Mesenchymal stem cell (in vitro differentiated cells and primary cell): ENCODE measurements at regions not wholly inside any gene's neighbourhood (a gene's known extent, or its start where the extent isn't known, plus 50 kb on each side); places are given as distances from the start of the nearest gene placed in this dataset.

Experiments
- DNase-seq: peaks from one replicate; pipeline ENCODE4 v3.0.0-alpha.2; 2013
- H2AFZ ChIP-seq: one replicate; pipeline ENCODE4 v1.6.1; 2013; ENCODE audit warnings: low read depth, mild to moderate bottlenecking, control low read depth, inconsistent platforms, low read length, moderate library complexity
- H2AK5ac ChIP-seq: 2 replicates; pipeline ENCODE4 v1.6.1; 2013; ENCODE audit warnings: low read length, moderate library complexity, mild to moderate bottlenecking, inconsistent platforms; ENCODE audit not compliant: severe bottlenecking
- H2BK120ac ChIP-seq: one replicate; pipeline ENCODE4 v1.6.1; 2013; ENCODE audit warnings: low read depth, mild to moderate bottlenecking, inconsistent platforms, low read length, moderate library complexity
- H2BK12ac ChIP-seq, 2 experiments: one replicate each; pipeline ENCODE4 v1.6.1; 2013; ENCODE audit warnings: inconsistent platforms in 2 of 2, low read length in 2 of 2, mild to moderate bottlenecking in 2 of 2, moderate library complexity in 2 of 2, control low read depth in 1 of 2
- H2BK15ac ChIP-seq: one replicate; pipeline ENCODE4 v1.6.1; 2013; ENCODE audit warnings: mild to moderate bottlenecking, low read depth, inconsistent platforms; ENCODE audit not compliant: poor library complexity, severe bottlenecking
- H2BK5ac ChIP-seq: 2 replicates; pipeline ENCODE4 v1.6.1; 2013; ENCODE audit warnings: low read depth, mild to moderate bottlenecking, low read length, control low read depth, inconsistent platforms; ENCODE audit not compliant: poor library complexity, severe bottlenecking
- H3K14ac ChIP-seq, 2 experiments: one replicate each; pipeline ENCODE4 v1.6.1; 2013; ENCODE audit warnings: inconsistent platforms in 2 of 2, low read length in 2 of 2, control low read depth in 1 of 2, mild to moderate bottlenecking in 1 of 2, moderate library complexity in 1 of 2
- H3K18ac ChIP-seq, 2 experiments: one replicate each; pipeline ENCODE4 v1.6.1; 2013; ENCODE audit warnings: inconsistent platforms in 2 of 2, low read length in 2 of 2, control low read depth in 1 of 2, low read depth in 1 of 2, mild to moderate bottlenecking in 1 of 2
- H3K23ac ChIP-seq, 2 experiments: one replicate each; pipeline ENCODE4 v1.6.1; 2013; ENCODE audit warnings: inconsistent platforms in 2 of 2, low read length in 2 of 2, mild to moderate bottlenecking in 2 of 2, moderate library complexity in 2 of 2, control low read depth in 1 of 2
- H3K27ac ChIP-seq: 2 replicates; pipeline ENCODE4 v1.5.1; 2013; ENCODE audit warnings: mild to moderate bottlenecking, moderate library complexity, low read length, control low read depth, inconsistent platforms; ENCODE audit not compliant: poor library complexity, severe bottlenecking
- H3K27me3 ChIP-seq, 2 experiments: 2 replicates each; pipeline versions ENCODE4 v1.6.1 to v1.7.0; 2013; ENCODE audit warnings: low read length in 2 of 2, mild to moderate bottlenecking in 2 of 2, moderate library complexity in 2 of 2, control low read depth in 1 of 2, inconsistent platforms in 1 of 2; ENCODE audit not compliant: control insufficient read depth in 1 of 2, insufficient read depth in 1 of 2
- H3K36me3 ChIP-seq, 2 experiments: 2 replicates each; pipeline versions ENCODE4 v1.6.1 to v1.7.0; 2013; ENCODE audit warnings: low read length in 2 of 2, control low read depth in 1 of 2, inconsistent platforms in 1 of 2, low read depth in 1 of 2, mild to moderate bottlenecking in 1 of 2; ENCODE audit not compliant: insufficient read depth in 2 of 2, control insufficient read depth in 1 of 2
- H3K4ac ChIP-seq, 2 experiments: one replicate each; pipeline ENCODE4 v1.6.1; 2013; ENCODE audit warnings: inconsistent platforms in 2 of 2, low read length in 2 of 2, mild to moderate bottlenecking in 2 of 2, moderate library complexity in 2 of 2, control low read depth in 1 of 2, low read depth in 1 of 2
- H3K4me1 ChIP-seq: 2 replicates; pipeline ENCODE4 v1.6.1; 2013; ENCODE audit warnings: low read depth, low read length, control low read depth; ENCODE audit not compliant: control insufficient read depth, insufficient read depth
- H3K4me2 ChIP-seq: 2 replicates; pipeline ENCODE4 v1.6.1; 2013; ENCODE audit warnings: low read length, mild to moderate bottlenecking, inconsistent platforms; ENCODE audit not compliant: poor library complexity, severe bottlenecking
- H3K4me3 ChIP-seq, 2 experiments: 2 replicates each; pipeline versions ENCODE4 v1.5.1 to v1.7.0; 2013; ENCODE audit warnings: low read length in 2 of 2, mild to moderate bottlenecking in 2 of 2, control low read depth in 1 of 2, low read depth in 1 of 2; ENCODE audit not compliant: insufficient read depth in 1 of 2
- H3K79me1 ChIP-seq: replicated peaks from 2 replicates; pipeline ENCODE4 v1.6.1; 2013; ENCODE audit warnings: mild to moderate bottlenecking, control low read depth, low read length, inconsistent platforms; ENCODE audit not compliant: poor library complexity, severe bottlenecking
- H3K9ac ChIP-seq: 2 replicates; pipeline ENCODE4 v1.7.0; 2013; ENCODE audit warnings: mild to moderate bottlenecking, low read length, moderate library complexity
- H3K9me3 ChIP-seq: 2 replicates; pipeline ENCODE4 v1.7.0; 2013; ENCODE audit warnings: mild to moderate bottlenecking, low read length; ENCODE audit not compliant: control insufficient read depth
- H4K8ac ChIP-seq: one replicate; pipeline ENCODE4 v1.6.1; 2013; ENCODE audit warnings: inconsistent platforms, mild to moderate bottlenecking, low read length, moderate library complexity
- H4K91ac ChIP-seq: one replicate; pipeline ENCODE4 v1.6.1; 2013; ENCODE audit warnings: mild to moderate bottlenecking, low read length, inconsistent platforms
- WGBS: methylation state at CpG from one replicate; pipeline ENCODE4 v1.1.7; 2013; ENCODE audit warnings: mixed read lengths; 5-methylcytosine and 5-hydroxymethylcytosine counted together

GRCh38 chr12:91290354-91290753 is 107.7 kb upstream of the DCN start:
- Histone ChIP-seq H2BK12ac (no peak overlapping the region), H2BK5ac (no peak overlapping the region), H4K8ac (no peak overlapping the region), H3K9me3 (no peaks in the 10 kb centered on the region), H2AK5ac (no peak overlapping the region), H2BK120ac (no peak overlapping the region), H3K27ac (no peak overlapping the region), H4K91ac (no peak overlapping the region), H3K4ac (no peak overlapping the region), H3K4me2 (no peak overlapping the region), H3K23ac (no peak overlapping the region), H3K14ac (no peak overlapping the region), H3K9ac (no peak overlapping the region), H2BK15ac (no peak overlapping the region), H2AFZ (no peak overlapping the region), H3K27me3 (no peaks in the 10 kb centered on the region), H3K4me3 (no peak overlapping the region), H3K18ac (no peak overlapping the region), H3K4me1 (no peaks in the 10 kb centered on the region), H3K36me3 (no peaks in the 10 kb centered on the region), H3K79me1 (no peaks in the 10 kb centered on the region)
- DNase-seq: no peak

- Histone ChIP-seq H2BK120ac (no peak overlapping the region), H2AK5ac (no peak overlapping the region), H3K9ac (no peak overlapping the region), H4K91ac (no peak overlapping the region), H3K4me3 (no peak overlapping the region), H2BK5ac (no peak overlapping the region), H3K4me2 (no peak overlapping the region), H2BK12ac (no peak overlapping the region), H4K8ac (no peak overlapping the region), H2AFZ (no peak overlapping the region), H3K4me1 (no peaks in the 10 kb centered on the region), H3K23ac (no peak overlapping the region), H2BK15ac (no peak overlapping the region), H3K9me3 (no peaks in the 10 kb centered on the region), H3K27me3 (no peaks in the 10 kb centered on the region), H3K4ac (no peak overlapping the region), H3K14ac (no peak overlapping the region), H3K18ac (no peak overlapping the region), H3K27ac (no peak overlapping the region), H3K36me3 (no peaks in the 10 kb centered on the region), H3K79me1 (no peaks in the 10 kb centered on the region)
- no peak for DNase-seq
- 57% methylated on average over 1 of the region's 3 CpGs for whole genome bisulfite sequencing
Observed at GRCh38 chr12:91289906-91290305, 107.3 kb upstream of the DCN start.

- no peak overlapping the region for H3K18ac ChIP-seq
- H4K91ac ChIP-seq: no peak overlapping the region
- WGBS: no CpG with 5 or more reads among the region's 1 CpG
- H3K23ac ChIP-seq: no peak overlapping the region
- no peaks in the 10 kb centered on the region for H3K36me3 ChIP-seq
- no peak overlapping the region for H3K4me2 ChIP-seq
- H3K27ac ChIP-seq: no peak overlapping the region
- H2AFZ ChIP-seq: no peak overlapping the region
- H3K4me1 ChIP-seq: no peaks in the 10 kb centered on the region
- no peak overlapping the region for H3K9ac ChIP-seq
- no peak overlapping the region for H2BK15ac ChIP-seq
- no peaks in the 10 kb centered on the region for H3K9me3 ChIP-seq
- H2BK12ac ChIP-seq: no peak overlapping the region
- H3K27me3 ChIP-seq: no peaks in the 10 kb centered on the region
- H2BK5ac ChIP-seq: no peak overlapping the region
- H2AK5ac ChIP-seq: no peak overlapping the region
- H2BK120ac ChIP-seq: no peak overlapping the region
- H3K79me1 ChIP-seq: no peaks in the 10 kb centered on the region
- H3K14ac ChIP-seq: no peak overlapping the region
- H3K4me3 ChIP-seq: no peak overlapping the region
- H3K4ac ChIP-seq: no peak overlapping the region
- no peak overlapping the region for H4K8ac ChIP-seq
- DNase-seq: no peak
Observed at GRCh38 chr12:91289072-91289471, 106.5 kb upstream of the DCN start.

DNA sequence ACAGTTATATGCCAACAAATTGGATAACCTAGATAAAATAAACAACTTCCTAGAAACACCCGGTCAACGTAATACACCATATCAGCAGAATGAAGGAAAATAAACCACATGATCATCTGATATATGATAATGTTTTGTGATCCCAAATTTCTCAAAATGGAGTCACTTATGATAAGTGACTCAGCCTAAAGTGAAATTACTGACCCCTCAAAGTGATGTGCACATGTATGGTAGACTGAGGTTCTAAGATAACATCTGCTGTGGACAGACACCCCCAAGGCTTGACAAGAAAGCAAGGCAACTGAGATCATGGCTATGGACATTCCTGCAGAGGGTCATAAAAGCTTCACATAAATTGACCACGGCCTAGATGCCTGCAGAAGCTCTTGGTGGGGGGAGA is 105.1 kb upstream of the DCN start:
- H3K4me2 ChIP-seq: no peak overlapping the region
- no peak overlapping the region for H3K27ac ChIP-seq
- H3K9me3 ChIP-seq: no peaks in the 10 kb centered on the region
- H4K8ac ChIP-seq: no peak overlapping the region
- no peak overlapping the region for H3K23ac ChIP-seq
- WGBS: 13% methylated on average over 1 of the region's 3 CpGs
- H2BK15ac ChIP-seq: no peak overlapping the region
- no peak overlapping the region for H3K9ac ChIP-seq
- no peaks in the 10 kb centered on the region for H3K4me1 ChIP-seq
- H3K18ac ChIP-seq: no peak overlapping the region
- H3K79me1 ChIP-seq: no peaks in the 10 kb centered on the region
- no peak overlapping the region for H3K4me3 ChIP-seq
- H4K91ac ChIP-seq: no peak overlapping the region
- H2AFZ ChIP-seq: no peak overlapping the region
- no peak overlapping the region for H2BK120ac ChIP-seq
- H2BK12ac ChIP-seq: no peak overlapping the region
- H3K14ac ChIP-seq: no peak overlapping the region
- no peak overlapping the region for H3K4ac ChIP-seq
- no peaks in the 10 kb centered on the region for H3K36me3 ChIP-seq
- H2BK5ac ChIP-seq: no peak overlapping the region
- H3K27me3 ChIP-seq: no peaks in the 10 kb centered on the region
- no peak overlapping the region for H2AK5ac ChIP-seq
- no peak for DNase-seq
